ENCODE measurements at regions not wholly inside any gene's neighbourhood (a gene's known extent, or its start where the extent isn't known, plus 50 kb on each side); places are given as distances from the start of the nearest gene placed in this dataset.

- TF ChIP-seq TAF1 (IDR thresholded peaks at IDR 0.05; ENCODE audit: borderline replicate concordance, insufficient read depth, low read length) (no peak), FOXP2 (optimal IDR thresholded peaks at IDR 0.05; ENCODE audit: borderline replicate concordance, extremely low read depth, extremely low read length, insufficient read depth) (no peak), REST (IDR thresholded peaks at IDR 0.05; ENCODE audit: insufficient read depth in 1 of 2, low read depth in 2 of 2, low read length in 2 of 2) (no peak), SIN3A (IDR thresholded peaks at IDR 0.05; ENCODE audit: borderline replicate concordance, insufficient read depth, low read length) (no peak)
Measured at GRCh38 chr16:64211331-64211730, 910.5 kb downstream of the CDH11 start.

- TF ChIP-seq POLR2AphosphoS5 (IDR thresholded peaks at IDR 0.05; ENCODE audit: low read depth, low read length), result no peak
- no peak for TF ChIP-seq TAF1 (IDR thresholded peaks at IDR 0.05; ENCODE audit: borderline replicate concordance, insufficient read depth, low read length)
- no peak for TF ChIP-seq FOXP2 (optimal IDR thresholded peaks at IDR 0.05; ENCODE audit: borderline replicate concordance, extremely low read depth, extremely low read length, insufficient read depth)
- no peak for TF ChIP-seq REST (IDR thresholded peaks at IDR 0.05; ENCODE audit: insufficient read depth in 1 of 2, low read depth in 2 of 2, low read length in 2 of 2)
- TF ChIP-seq SIN3A (IDR thresholded peaks at IDR 0.05; ENCODE audit: borderline replicate concordance, insufficient read depth, low read length), result no peak
Measured at GRCh38 chr16:64206862-64207261, 915.0 kb downstream of the CDH11 start.

GRCh38 chr16:64203126-64203525 is 918.7 kb downstream of the CDH11 start:
- TF ChIP-seq TAF1 (IDR thresholded peaks at IDR 0.05; ENCODE audit: borderline replicate concordance, insufficient read depth, low read length), result no peak
- no peak for TF ChIP-seq FOXP2 (optimal IDR thresholded peaks at IDR 0.05; ENCODE audit: borderline replicate concordance, extremely low read depth, extremely low read length, insufficient read depth)
- TF ChIP-seq SIN3A (IDR thresholded peaks at IDR 0.05; ENCODE audit: borderline replicate concordance, insufficient read depth, low read length), result no peak
- no peak for TF ChIP-seq POLR2AphosphoS5 (IDR thresholded peaks at IDR 0.05; ENCODE audit: low read depth, low read length)
- TF ChIP-seq REST (IDR thresholded peaks at IDR 0.05; ENCODE audit: insufficient read depth in 1 of 2, low read depth in 2 of 2, low read length in 2 of 2), result no peak

- TF ChIP-seq SIN3A (IDR thresholded peaks at IDR 0.05; ENCODE audit: borderline replicate concordance, insufficient read depth, low read length) (no peak), REST (IDR thresholded peaks at IDR 0.05; ENCODE audit: insufficient read depth in 1 of 2, low read depth in 2 of 2, low read length in 2 of 2) (no peak), TAF1 (IDR thresholded peaks at IDR 0.05; ENCODE audit: borderline replicate concordance, insufficient read depth, low read length) (no peak)
Measured at GRCh38 chr16:64202571-64202970, 919.3 kb downstream of the CDH11 start.

- no peak for TF ChIP-seq REST (IDR thresholded peaks at IDR 0.05; ENCODE audit: insufficient read depth in 1 of 2, low read depth in 2 of 2, low read length in 2 of 2)
- TF ChIP-seq FOXP2 (optimal IDR thresholded peaks at IDR 0.05; ENCODE audit: borderline replicate concordance, extremely low read depth, extremely low read length, insufficient read depth), result no peak
- TF ChIP-seq TAF1 (IDR thresholded peaks at IDR 0.05; ENCODE audit: borderline replicate concordance, insufficient read depth, low read length), result no peak
Measured at GRCh38 chr16:64196444-64196843, 925.4 kb downstream of the CDH11 start.

All from PFSK-1 (cell line).